ENCODE measurements at regions not wholly inside any gene's neighbourhood (a gene's known extent, or its start where the extent isn't known, plus 50 kb on each side); places are given as distances from the start of the nearest gene placed in this dataset.

DNA sequence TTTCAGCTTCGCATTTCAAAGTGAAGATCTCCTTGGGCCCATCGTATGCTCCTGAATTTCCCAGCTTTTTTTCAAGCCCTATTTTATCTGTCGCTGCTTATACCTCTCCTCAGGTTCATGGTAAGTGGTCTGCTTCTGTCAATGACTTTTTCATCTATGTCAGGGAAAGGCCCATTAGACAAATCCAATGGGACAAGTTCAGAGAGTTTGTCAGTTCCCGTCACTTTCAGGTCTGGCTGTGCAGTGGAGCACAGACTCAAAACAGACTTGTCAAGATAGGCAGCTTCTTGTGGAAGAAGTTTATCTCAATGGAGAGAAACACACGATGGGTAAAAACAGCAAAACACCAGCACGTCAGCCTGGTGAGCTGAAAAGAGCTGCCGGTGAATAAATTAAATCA is 100.9 kb upstream of the KLF7 start:
- H4K20me1 ChIP-seq (ENCODE audit: insufficient read depth): no peaks in the 10 kb centered on the region
- no peak overlapping the region for H2AFZ ChIP-seq (ENCODE audit: low read depth)
- H3K4me3 ChIP-seq (ENCODE audit: low read depth in 2 of 2, low read length in 1 of 2): no peak overlapping the region
- WGBS (ENCODE audit: low lambda C conversion rate): 96% methylated on average over 7 of the region's 7 CpGs
- H3K9ac ChIP-seq: no peak overlapping the region
- no peaks in the 10 kb centered on the region for H3K36me3 ChIP-seq (replicated peaks in 1 of 2; ENCODE audit: control insufficient read depth in 1 of 2, insufficient read depth in 2 of 2, low read length in 1 of 2)
- no peaks in the 10 kb centered on the region for H3K79me2 ChIP-seq (ENCODE audit: insufficient read depth)
- no peaks in the 10 kb centered on the region for H3K9me3 ChIP-seq
- no peak overlapping the region for H3K4me2 ChIP-seq
- H3K9me2 ChIP-seq: no peaks in the 10 kb centered on the region
- no peak for TF ChIP-seq POLR2AphosphoS5 (IDR thresholded peaks at IDR 0.05; ENCODE audit: low read depth, low read length)
- TF ChIP-seq JUND (IDR thresholded peaks at IDR 0.05): no peak
- TF ChIP-seq CHD2 (IDR thresholded peaks at IDR 0.05; ENCODE audit: low read length, partially characterized antibody): no peak
- TF ChIP-seq MXI1 (IDR thresholded peaks at IDR 0.05; ENCODE audit: low read depth, low read length): no peak
- no peak for TF ChIP-seq RCOR1 (IDR thresholded peaks at IDR 0.05; ENCODE audit: low read length)
- no peak for TF ChIP-seq SIN3A (IDR thresholded peaks at IDR 0.05; ENCODE audit: borderline replicate concordance, low read depth, low read length)
- TF ChIP-seq RAD21 (IDR thresholded peaks at IDR 0.05; ENCODE audit: low read length): no peak
- TF ChIP-seq, protein P1, sequence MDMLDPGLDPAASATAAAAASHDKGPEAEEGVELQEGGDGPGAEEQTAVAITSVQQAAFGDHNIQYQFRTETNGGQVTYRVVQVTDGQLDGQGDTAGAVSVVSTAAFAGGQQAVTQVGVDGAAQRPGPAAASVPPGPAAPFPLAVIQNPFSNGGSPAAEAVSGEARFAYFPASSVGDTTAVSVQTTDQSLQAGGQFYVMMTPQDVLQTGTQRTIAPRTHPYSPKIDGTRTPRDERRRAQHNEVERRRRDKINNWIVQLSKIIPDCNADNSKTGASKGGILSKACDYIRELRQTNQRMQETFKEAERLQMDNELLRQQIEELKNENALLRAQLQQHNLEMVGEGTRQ (IDR thresholded peaks at IDR 0.05; ENCODE audit: borderline replicate concordance, low read depth, low read length): no peak
- TF ChIP-seq RXRA (IDR thresholded peaks at IDR 0.05; ENCODE audit: borderline replicate concordance, low read depth): no peak
- no peak for TF ChIP-seq FOXJ3 (CRISPR knock-in tag; IDR thresholded peaks at IDR 0.05)
- no peak for TF ChIP-seq RFX5 (IDR thresholded peaks at IDR 0.05; ENCODE audit: low read length)
- TF ChIP-seq, protein P2, sequence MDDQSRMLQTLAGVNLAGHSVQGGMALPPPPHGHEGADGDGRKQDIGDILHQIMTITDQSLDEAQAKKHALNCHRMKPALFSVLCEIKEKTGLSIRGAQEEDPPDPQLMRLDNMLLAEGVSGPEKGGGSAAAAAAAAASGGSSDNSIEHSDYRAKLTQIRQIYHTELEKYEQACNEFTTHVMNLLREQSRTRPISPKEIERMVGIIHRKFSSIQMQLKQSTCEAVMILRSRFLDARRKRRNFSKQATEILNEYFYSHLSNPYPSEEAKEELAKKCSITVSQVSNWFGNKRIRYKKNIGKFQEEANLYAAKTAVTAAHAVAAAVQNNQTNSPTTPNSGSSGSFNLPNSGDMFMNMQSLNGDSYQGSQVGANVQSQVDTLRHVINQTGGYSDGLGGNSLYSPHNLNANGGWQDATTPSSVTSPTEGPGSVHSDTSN (IDR thresholded peaks at IDR 0.05): no peak
- no peak for TF ChIP-seq TCF12 (IDR thresholded peaks at IDR 0.05)
- no peak for TF ChIP-seq FOSL2 (IDR thresholded peaks at IDR 0.05; ENCODE audit: borderline replicate concordance, low read depth)
- TF ChIP-seq, protein P3, sequence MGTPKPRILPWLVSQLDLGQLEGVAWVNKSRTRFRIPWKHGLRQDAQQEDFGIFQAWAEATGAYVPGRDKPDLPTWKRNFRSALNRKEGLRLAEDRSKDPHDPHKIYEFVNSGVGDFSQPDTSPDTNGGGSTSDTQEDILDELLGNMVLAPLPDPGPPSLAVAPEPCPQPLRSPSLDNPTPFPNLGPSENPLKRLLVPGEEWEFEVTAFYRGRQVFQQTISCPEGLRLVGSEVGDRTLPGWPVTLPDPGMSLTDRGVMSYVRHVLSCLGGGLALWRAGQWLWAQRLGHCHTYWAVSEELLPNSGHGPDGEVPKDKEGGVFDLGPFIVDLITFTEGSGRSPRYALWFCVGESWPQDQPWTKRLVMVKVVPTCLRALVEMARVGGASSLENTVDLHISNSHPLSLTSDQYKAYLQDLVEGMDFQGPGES (IDR thresholded peaks at IDR 0.05; ENCODE audit: low read depth, low read length): no peak
- no peak for TF ChIP-seq EP300 (IDR thresholded peaks at IDR 0.05; ENCODE audit: borderline replicate concordance in 1 of 2, low read depth in 1 of 2, low read length in 1 of 2)
- POLR2A ChIA-PET: no interaction called here
- CTCF ChIA-PET: interaction anchor here (1.1 to 1.8 kb wide), 2 partner anchors 17 to 19 kb away, joined by 4 to 6 read pairs; no protein-coding TSS in a partner anchor
- DNase-seq: no peak
- H3K4me1 ChIP-seq (ENCODE audit: control insufficient read depth in 1 of 2, insufficient read depth in 2 of 2, low read depth in 1 of 2, low read length in 1 of 2): peaks cover 0 to 4% of the 10 kb centered on the region in 2 experiments; a peak in 2 of 4 replicates
- H3F3A ChIP-seq (replicated peaks; ENCODE audit: insufficient read depth): no peaks in the 10 kb centered on the region
- no peaks in the 10 kb centered on the region for H3K27me3 ChIP-seq (ENCODE audit: insufficient read depth)
- H3K27ac ChIP-seq (ENCODE audit: low read depth in 2 of 2, low read length in 1 of 2): no peak overlapping the region

GRCh38 chr2:207269038-207269437 is 103.3 kb upstream of the KLF7 start:
- no peaks in the 10 kb centered on the region for H3K79me2 ChIP-seq (ENCODE audit: insufficient read depth)
- no peak overlapping the region for H3K27ac ChIP-seq (ENCODE audit: low read depth in 2 of 2, low read length in 1 of 2)
- no peaks in the 10 kb centered on the region for H3K9me3 ChIP-seq
- no peaks in the 10 kb centered on the region for H3K36me3 ChIP-seq (replicated peaks in 1 of 2; ENCODE audit: control insufficient read depth in 1 of 2, insufficient read depth in 2 of 2, low read length in 1 of 2)
- POLR2A ChIA-PET: no interaction called here
- no peak overlapping the region for H3K4me2 ChIP-seq
- H3K27me3 ChIP-seq (ENCODE audit: insufficient read depth): no peaks in the 10 kb centered on the region
- 78% methylated on average over 2 of the region's 2 CpGs for WGBS (ENCODE audit: low lambda C conversion rate)
- peaks cover 0 to 3% of the 10 kb centered on the region in 2 experiments; a peak in 2 of 4 replicates for H3K4me1 ChIP-seq (ENCODE audit: control insufficient read depth in 1 of 2, insufficient read depth in 2 of 2, low read depth in 1 of 2, low read length in 1 of 2)
- DNase-seq: no peak
- no peak overlapping the region for H2AFZ ChIP-seq (ENCODE audit: low read depth)
- CTCF ChIA-PET: interaction anchor here (1.0 to 1.6 kb wide), 2 partner anchors 13 to 19 kb away, joined by 3 read pairs; no protein-coding TSS in a partner anchor
- no peaks in the 10 kb centered on the region for H3K9me2 ChIP-seq
- H3K4me3 ChIP-seq (ENCODE audit: low read depth in 2 of 2, low read length in 1 of 2): no peak overlapping the region
- H3K9ac ChIP-seq: no peak overlapping the region
- H4K20me1 ChIP-seq (ENCODE audit: insufficient read depth): no peaks in the 10 kb centered on the region
- no peaks in the 10 kb centered on the region for H3F3A ChIP-seq (replicated peaks; ENCODE audit: insufficient read depth)
- TF ChIP-seq TCF12 (IDR thresholded peaks at IDR 0.05) (no peak), MXI1 (IDR thresholded peaks at IDR 0.05; ENCODE audit: low read depth, low read length) (no peak), FOXM1 (IDR thresholded peaks at IDR 0.05; ENCODE audit: low read depth) (no peak), RXRA (IDR thresholded peaks at IDR 0.05; ENCODE audit: borderline replicate concordance, low read depth) (no peak), FOSL2 (IDR thresholded peaks at IDR 0.05; ENCODE audit: borderline replicate concordance, low read depth) (no peak), CHD2 (IDR thresholded peaks at IDR 0.05; ENCODE audit: low read length, partially characterized antibody) (no peak), SIN3A (IDR thresholded peaks at IDR 0.05; ENCODE audit: borderline replicate concordance, low read depth, low read length) (no peak), USF1 (IDR thresholded peaks at IDR 0.05; ENCODE audit: borderline replicate concordance, low read depth) (no peak), FOXJ3 (CRISPR knock-in tag; IDR thresholded peaks at IDR 0.05) (no peak)
- TF ChIP-seq, protein P1 (IDR thresholded peaks at IDR 0.05; ENCODE audit: borderline replicate concordance, low read depth, low read length): no peak
- TF ChIP-seq, protein P2 (IDR thresholded peaks at IDR 0.05): no peak
